GM12878 (cell line): ENCODE measurements at regions not wholly inside any gene's neighbourhood (a gene's known extent, or its start where the extent isn't known, plus 50 kb on each side); places are given as distances from the start of the nearest gene placed in this dataset.

Experiments
- FOXM1 ChIP-seq: IDR thresholded peaks from 2 replicates; pipeline ENCODE4 v1.6.1; 2012; ENCODE audit warnings: low read depth, mild to moderate bottlenecking, inconsistent platforms, low read length, moderate library complexity
- RCOR1 ChIP-seq: conservative IDR thresholded peaks from 2 replicates; pipeline ENCODE4 v1.6.1; 2012; ENCODE audit warnings: low read depth, low read length, improper control_type of control experiment
- SIX5 ChIP-seq: IDR thresholded peaks from 2 replicates; pipeline ENCODE4 v1.6.1; 2011; ENCODE audit warnings: mild to moderate bottlenecking, low read depth, low read length, moderate library complexity; ENCODE audit not compliant: severe bottlenecking
- SMC3 ChIP-seq: IDR thresholded peaks from 2 replicates; pipeline ENCODE4 v1.6.1; 2011; ENCODE audit warnings: low read length, improper control_type of control experiment, borderline replicate concordance
- TF ChIP-seq, protein P1 (sequence below), 3 experiments: IDR thresholded peaks in 2 of 3; conservative IDR thresholded peaks in 1 of 3; 2 replicates each; pipeline ENCODE4 v1.5.1; 2011; ENCODE audit warnings: low read depth in 3 of 3, low read length in 3 of 3, mild to moderate bottlenecking in 3 of 3, control low read depth in 2 of 3, moderate library complexity in 2 of 3, inconsistent platforms in 1 of 3, mixed read lengths in 1 of 3; ENCODE audit not compliant: control insufficient read depth in 2 of 3, insufficient read depth in 1 of 3; ENCODE audit errors: extremely low read depth in 1 of 3

DNA sequence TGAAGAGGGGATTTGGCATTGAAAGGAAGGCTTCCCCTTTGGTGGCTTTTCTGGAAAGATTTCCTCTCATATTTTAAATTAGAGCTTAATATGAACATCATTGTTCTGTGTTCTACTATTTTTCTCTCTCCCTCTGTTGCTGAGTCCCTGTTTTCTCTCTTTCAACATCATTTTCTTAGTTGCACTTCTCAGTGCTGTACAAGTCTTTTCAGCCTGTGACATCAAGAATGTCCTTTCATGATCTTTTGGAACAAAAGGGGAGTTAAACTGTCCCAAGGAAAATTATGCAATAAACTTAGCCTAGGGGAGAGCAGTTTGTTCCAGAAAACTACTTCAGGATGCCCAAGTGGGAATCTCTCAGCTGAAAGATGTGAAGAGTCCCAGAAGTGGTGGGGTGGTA, 325.1 kb downstream of the IL20RB start:
- TF ChIP-seq, protein P1, sequence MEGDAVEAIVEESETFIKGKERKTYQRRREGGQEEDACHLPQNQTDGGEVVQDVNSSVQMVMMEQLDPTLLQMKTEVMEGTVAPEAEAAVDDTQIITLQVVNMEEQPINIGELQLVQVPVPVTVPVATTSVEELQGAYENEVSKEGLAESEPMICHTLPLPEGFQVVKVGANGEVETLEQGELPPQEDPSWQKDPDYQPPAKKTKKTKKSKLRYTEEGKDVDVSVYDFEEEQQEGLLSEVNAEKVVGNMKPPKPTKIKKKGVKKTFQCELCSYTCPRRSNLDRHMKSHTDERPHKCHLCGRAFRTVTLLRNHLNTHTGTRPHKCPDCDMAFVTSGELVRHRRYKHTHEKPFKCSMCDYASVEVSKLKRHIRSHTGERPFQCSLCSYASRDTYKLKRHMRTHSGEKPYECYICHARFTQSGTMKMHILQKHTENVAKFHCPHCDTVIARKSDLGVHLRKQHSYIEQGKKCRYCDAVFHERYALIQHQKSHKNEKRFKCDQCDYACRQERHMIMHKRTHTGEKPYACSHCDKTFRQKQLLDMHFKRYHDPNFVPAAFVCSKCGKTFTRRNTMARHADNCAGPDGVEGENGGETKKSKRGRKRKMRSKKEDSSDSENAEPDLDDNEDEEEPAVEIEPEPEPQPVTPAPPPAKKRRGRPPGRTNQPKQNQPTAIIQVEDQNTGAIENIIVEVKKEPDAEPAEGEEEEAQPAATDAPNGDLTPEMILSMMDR (IDR thresholded peaks at IDR 0.05 in 2 of 3, conservative IDR thresholded peaks at IDR 0.05 in 1 of 3; ENCODE audit: control insufficient read depth in 2 of 3, extremely low read depth in 1 of 3, insufficient read depth in 1 of 3, low read depth in 3 of 3, low read length in 3 of 3): no peak
- TF ChIP-seq SMC3 (no peak), FOXM1 (no peak), SIX5 (no peak), RCOR1 (no peak)
